Neural crest cell (in vitro differentiated cells): ENCODE measurements at regions not wholly inside any gene's neighbourhood (a gene's known extent, or its start where the extent isn't known, plus 50 kb on each side); places are given as distances from the start of the nearest gene placed in this dataset.

Experiments used
- DNase-seq: peaks from one replicate; pipeline ENCODE4 v3.0.0; 2021; ENCODE audit warnings: low read depth, mixed read lengths, low spot score
- H3K27ac Mint-ChIP-seq: one replicate; pipeline ENCODE4 v1.8.0; 2021; ENCODE audit warnings: mild to moderate bottlenecking, mixed read lengths; ENCODE audit not compliant: unreplicated experiment
- H3K27me3 Mint-ChIP-seq: 2 replicates; pipeline ENCODE4 v1.8.0; 2021; ENCODE audit warnings: low read depth, mild to moderate bottlenecking, mixed read lengths
- H3K36me3 Mint-ChIP-seq: 2 replicates; pipeline ENCODE4 v1.8.0; 2021; ENCODE audit warnings: low read depth, mild to moderate bottlenecking, mixed read lengths
- H3K4me1 Mint-ChIP-seq: 2 replicates; pipeline ENCODE4 v1.8.0; 2021; ENCODE audit warnings: mixed read lengths
- H3K4me3 Mint-ChIP-seq: one replicate; pipeline ENCODE4 v1.8.0; 2021; ENCODE audit warnings: mild to moderate bottlenecking, mixed read lengths
- H3K9me3 Mint-ChIP-seq: 2 replicates; pipeline ENCODE4 v1.8.0; 2021; ENCODE audit warnings: mixed read lengths
- TF ChIP-seq, protein P1 (sequence below): fragments of 200-600 bp; sonication (generic); conservative IDR thresholded peaks from 2 replicates; pipeline ENCODE4 v1.5.0; 2021; ENCODE audit warnings: antibody characterized with exemption, mild to moderate bottlenecking

DNA sequence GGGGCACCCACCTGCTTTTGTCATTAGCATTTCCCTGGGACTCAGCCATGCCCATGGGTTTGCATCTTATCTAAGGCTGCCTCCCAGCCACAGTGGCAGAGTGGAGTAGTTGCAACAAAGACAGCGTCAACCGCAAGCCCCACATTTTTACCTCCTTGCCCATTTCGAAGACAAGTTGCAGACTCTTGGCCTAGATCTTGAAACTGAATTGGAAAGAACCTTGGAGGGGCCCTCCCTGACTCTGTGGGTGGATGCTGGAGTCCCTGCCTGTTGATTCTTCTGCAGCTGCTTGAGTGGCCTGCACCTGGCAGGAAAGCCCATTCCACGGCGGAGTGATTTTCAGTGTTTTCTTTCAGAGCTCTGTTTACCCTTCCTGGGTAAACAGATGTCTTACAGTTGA, 309.0 kb downstream of the VRK1 start:
- Mint-ChIP-seq H3K36me3 (no peaks in the 10 kb centered on the region), H3K4me1 (no peaks in the 10 kb centered on the region), H3K4me3 (no peak overlapping the region), H3K9me3 (no peaks in the 10 kb centered on the region), H3K27me3 (no peaks in the 10 kb centered on the region), H3K27ac (no peak overlapping the region)
- DNase-seq, result no peak
- TF ChIP-seq, protein P1, sequence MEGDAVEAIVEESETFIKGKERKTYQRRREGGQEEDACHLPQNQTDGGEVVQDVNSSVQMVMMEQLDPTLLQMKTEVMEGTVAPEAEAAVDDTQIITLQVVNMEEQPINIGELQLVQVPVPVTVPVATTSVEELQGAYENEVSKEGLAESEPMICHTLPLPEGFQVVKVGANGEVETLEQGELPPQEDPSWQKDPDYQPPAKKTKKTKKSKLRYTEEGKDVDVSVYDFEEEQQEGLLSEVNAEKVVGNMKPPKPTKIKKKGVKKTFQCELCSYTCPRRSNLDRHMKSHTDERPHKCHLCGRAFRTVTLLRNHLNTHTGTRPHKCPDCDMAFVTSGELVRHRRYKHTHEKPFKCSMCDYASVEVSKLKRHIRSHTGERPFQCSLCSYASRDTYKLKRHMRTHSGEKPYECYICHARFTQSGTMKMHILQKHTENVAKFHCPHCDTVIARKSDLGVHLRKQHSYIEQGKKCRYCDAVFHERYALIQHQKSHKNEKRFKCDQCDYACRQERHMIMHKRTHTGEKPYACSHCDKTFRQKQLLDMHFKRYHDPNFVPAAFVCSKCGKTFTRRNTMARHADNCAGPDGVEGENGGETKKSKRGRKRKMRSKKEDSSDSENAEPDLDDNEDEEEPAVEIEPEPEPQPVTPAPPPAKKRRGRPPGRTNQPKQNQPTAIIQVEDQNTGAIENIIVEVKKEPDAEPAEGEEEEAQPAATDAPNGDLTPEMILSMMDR, result no peak

DNA sequence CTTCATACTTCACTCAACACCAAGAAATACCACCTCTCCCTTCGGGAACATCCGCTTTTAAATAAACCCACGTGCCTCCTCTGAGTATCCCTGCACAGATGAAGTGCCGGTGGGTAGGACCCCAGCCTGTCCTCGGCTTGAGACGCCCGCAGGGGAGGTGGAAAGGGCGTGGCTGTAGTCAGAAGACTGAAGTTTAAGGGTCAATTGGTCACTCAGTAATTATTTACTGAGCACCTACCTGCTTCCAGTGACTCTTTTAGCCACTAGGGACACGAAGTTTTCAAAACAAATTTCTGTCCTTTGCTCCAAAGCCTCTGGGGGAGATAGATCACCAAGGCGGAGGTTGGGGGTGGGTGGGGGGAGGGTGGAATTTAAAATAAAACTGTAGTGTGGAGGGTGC, 309.4 kb downstream of the VRK1 start:
- TF ChIP-seq, protein P1, result no peak
- no peaks in the 10 kb centered on the region for H3K4me1 Mint-ChIP-seq
- H3K27me3 Mint-ChIP-seq, result no peaks in the 10 kb centered on the region
- H3K9me3 Mint-ChIP-seq, result no peaks in the 10 kb centered on the region
- H3K4me3 Mint-ChIP-seq, result no peak overlapping the region
- DNase-seq, result no peak
- no peak overlapping the region for H3K27ac Mint-ChIP-seq
- no peaks in the 10 kb centered on the region for H3K36me3 Mint-ChIP-seq

DNA sequence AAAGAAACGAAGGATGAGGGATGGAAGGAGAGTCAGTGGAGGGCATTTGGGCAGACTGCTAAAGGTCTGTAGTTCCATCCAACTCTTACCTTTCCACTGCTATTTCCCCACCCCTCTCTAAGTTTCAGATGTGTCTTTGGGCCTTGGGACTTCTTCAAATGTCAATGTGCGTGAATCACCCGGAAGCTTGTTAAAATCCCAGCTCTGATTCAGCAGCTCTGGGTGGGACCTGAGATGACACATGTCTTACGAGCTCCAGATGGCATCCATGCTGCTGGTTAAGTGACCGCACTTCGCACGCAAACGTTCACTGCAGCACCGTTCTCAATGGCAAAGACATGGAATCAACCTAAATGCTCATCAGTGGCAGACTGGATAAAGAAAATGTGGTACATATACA, 309.9 kb downstream of the VRK1 start:
- no peak overlapping the region for H3K4me3 Mint-ChIP-seq
- TF ChIP-seq, protein P1, result no peak
- no peaks in the 10 kb centered on the region for H3K27me3 Mint-ChIP-seq

DNA sequence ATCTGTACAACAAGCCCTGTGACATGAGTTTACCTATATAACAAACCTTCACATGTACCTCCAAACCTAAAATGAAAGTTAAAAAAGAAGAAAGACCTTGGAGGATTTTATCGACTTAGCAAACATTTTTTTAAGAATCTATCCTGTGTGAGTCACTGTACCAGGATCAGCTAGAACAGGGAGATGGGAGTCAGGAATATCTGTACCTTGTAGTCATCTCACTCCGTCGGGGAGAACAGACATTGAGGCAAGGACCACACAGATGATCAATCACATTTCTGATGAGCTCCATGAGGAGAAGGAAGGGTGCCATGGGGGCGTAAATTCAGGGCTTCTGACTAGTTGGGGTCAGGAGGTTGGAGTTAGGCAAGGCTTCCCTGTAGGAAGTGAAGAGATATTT, 310.6 kb downstream of the VRK1 start:
- no peaks in the 10 kb centered on the region for H3K9me3 Mint-ChIP-seq
- H3K36me3 Mint-ChIP-seq, result no peaks in the 10 kb centered on the region
- TF ChIP-seq, protein P1, result no peak
- no peak overlapping the region for H3K4me3 Mint-ChIP-seq
- H3K27ac Mint-ChIP-seq, result no peak overlapping the region
- H3K4me1 Mint-ChIP-seq, result no peaks in the 10 kb centered on the region
- DNase-seq, result no peak
- no peaks in the 10 kb centered on the region for H3K27me3 Mint-ChIP-seq

More for the DNA sequence above, 309.9 kb downstream of the VRK1 start:
- Mint-ChIP-seq H3K9me3 (no peaks in the 10 kb centered on the region), H3K27ac (no peak overlapping the region), H3K4me1 (no peaks in the 10 kb centered on the region), H3K36me3 (no peaks in the 10 kb centered on the region)
- DNase-seq, result no peak

DNA sequence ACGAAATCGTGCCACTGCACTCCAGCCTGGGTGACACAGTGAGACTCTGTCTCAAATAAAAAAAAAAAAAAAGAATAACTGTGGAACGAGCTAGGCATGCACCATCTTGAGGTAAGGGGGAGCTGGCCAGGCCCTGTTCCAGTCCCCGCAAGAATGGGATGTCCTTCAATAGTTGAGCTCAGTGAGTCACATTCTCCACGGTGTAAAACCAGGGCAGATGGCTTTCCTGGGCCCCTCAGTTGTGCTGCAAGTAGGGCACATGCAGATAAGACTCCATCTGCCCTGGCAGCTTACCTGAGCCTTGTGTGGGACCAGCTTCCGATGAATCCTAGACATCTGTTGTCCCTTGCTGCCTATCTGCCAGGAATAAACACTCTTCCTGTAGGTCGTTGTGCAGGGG, 312.1 kb downstream of the VRK1 start:
- no peaks in the 10 kb centered on the region for H3K27me3 Mint-ChIP-seq
- H3K36me3 Mint-ChIP-seq, result no peaks in the 10 kb centered on the region
- H3K4me1 Mint-ChIP-seq, result no peaks in the 10 kb centered on the region
- no peaks in the 10 kb centered on the region for H3K9me3 Mint-ChIP-seq
- TF ChIP-seq, protein P1, result no peak
- no peak overlapping the region for H3K4me3 Mint-ChIP-seq
- DNase-seq, result no peak
- H3K27ac Mint-ChIP-seq, result no peak overlapping the region

DNA sequence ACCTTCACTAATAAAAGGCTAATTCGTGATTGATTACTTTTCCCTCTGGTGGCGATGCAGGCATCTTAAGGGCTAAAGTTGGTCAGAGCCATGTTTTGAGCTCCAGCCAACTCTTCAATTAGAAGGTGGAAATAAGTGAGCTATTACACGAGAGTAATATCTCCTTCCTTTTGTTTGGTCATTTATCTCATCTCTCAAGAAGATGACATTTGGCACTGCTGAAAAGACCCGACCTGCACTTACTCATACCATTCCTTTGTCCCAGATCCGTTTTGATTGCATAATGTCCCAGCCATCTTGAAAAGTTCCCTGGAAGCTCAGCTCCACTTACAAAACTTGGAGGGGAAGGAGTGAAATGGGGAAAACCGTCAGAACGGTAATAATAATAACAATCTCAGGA, 316.2 kb downstream of the VRK1 start:
- Mint-ChIP-seq H3K27ac (no peak overlapping the region), H3K9me3 (no peaks in the 10 kb centered on the region), H3K4me1 (no peaks in the 10 kb centered on the region), H3K4me3 (no peak overlapping the region), H3K36me3 (no peaks in the 10 kb centered on the region), H3K27me3 (peaks cover 6% of the 10 kb centered on the region)
- TF ChIP-seq, protein P1, result no peak
- DNase-seq, result no peak
